Left renal cortex interstitium (tissue), 4 donors: ENCODE measurements at regions not wholly inside any gene's neighbourhood (a gene's known extent, or its start where the extent isn't known, plus 50 kb on each side); places are given as distances from the start of the nearest gene placed in this dataset.

Experiments used
- DNase-seq, 4 donors: peaks; one replicate each; pipeline ENCODE4 v3.0.0-alpha.2; 2013; ENCODE audit warnings: low read depth in 4 of 4, low spot score in 2 of 4, missing footprints in 1 of 4

DNA sequence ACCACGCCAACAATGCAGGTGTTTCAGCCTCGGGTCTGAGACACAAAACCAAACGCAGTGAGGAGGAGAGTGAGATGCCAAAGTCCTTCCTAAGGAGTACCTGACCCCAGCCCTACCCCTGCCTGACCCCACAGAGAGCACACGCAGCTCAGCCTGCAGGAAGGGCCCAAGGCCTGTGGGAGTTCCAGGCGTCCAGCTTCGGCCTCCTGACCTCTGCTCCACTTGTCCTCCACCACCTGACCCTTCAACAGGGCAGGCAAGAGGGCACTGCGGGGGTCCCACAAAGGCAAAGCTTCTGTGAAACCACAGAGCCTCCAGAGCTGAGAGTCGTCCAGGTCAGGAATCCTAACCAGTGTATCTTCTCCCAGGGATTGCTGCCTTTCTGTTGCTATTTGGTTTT is 122.0 kb upstream of the PPP2R2D start:
- no peak for DNase-seq

DNA sequence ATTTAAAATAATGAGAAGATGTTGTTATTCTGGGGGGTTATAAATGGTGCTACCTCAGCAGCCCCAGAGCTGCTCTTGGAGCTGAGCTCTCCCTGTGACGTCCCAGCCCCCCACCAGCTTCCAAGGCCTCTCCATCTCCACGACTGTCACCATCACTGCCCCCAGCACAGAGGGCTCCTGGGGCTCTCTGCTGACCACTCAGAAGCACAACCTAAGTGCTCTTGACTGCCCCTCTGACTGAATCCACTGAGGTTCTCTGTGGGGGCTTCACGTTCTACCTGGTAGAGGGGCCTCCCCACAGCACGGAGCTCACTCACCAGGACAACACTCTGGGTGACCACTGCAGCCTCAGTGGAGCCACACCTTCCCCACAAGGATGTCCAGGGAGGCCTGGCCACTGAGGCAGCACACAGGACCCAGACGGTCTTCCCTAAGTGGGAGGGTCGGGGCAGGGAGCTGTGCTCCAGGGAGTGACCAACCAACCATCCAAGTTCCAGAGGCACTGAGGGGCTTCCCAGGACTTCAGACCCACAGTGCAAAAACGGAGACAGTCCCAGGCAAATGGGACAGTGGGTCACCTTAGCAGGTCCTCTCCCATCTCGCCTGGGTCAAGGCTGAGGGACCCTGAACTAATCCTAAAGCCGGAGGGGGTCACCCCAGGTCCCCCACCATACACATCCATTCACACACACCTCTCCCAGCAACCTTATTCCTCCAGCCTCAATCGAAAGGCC is 121.0 kb upstream of the PPP2R2D start:
- DNase-seq = no peak

DNA sequence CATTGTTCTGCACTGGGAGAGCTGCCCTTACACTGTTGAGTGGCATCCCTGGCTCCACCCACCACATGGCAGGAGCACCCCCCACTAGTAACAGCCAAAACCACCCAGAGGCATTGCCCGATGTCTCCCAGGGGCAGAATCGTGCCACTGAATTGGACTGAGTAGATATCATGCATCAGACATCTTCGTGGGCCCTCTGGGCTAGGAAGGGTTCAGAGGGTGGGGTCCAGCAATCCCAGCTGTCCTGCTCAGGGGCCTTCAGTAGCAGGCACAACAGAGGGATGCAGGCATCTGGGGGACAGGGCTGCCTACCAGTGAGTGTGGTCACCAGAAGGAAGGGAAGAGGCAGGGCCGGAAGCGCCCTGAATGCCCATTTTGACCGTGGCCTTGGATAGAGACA is 119.7 kb upstream of the PPP2R2D start:
- DNase-seq = no peak

DNA sequence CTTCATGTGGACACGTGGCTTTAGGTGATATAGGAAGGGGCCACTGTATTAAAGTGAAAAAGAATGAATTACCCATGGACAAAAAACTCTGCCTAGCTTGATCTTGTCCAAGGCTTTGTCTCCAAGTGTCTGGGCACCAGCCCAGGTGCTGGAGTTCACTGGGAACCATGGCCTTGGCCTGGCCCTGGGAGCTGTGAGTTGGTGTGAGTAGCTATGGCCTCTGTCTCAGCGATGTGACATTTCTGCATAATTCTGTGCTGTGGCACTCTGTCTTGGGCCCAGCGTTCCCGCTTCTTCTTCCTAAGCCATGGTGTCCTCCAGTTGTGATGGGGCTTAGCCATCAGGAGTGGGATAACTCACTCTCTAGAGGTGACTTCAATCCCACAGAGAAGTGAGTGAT is 119.0 kb upstream of the PPP2R2D start:
- no peak for DNase-seq

DNA sequence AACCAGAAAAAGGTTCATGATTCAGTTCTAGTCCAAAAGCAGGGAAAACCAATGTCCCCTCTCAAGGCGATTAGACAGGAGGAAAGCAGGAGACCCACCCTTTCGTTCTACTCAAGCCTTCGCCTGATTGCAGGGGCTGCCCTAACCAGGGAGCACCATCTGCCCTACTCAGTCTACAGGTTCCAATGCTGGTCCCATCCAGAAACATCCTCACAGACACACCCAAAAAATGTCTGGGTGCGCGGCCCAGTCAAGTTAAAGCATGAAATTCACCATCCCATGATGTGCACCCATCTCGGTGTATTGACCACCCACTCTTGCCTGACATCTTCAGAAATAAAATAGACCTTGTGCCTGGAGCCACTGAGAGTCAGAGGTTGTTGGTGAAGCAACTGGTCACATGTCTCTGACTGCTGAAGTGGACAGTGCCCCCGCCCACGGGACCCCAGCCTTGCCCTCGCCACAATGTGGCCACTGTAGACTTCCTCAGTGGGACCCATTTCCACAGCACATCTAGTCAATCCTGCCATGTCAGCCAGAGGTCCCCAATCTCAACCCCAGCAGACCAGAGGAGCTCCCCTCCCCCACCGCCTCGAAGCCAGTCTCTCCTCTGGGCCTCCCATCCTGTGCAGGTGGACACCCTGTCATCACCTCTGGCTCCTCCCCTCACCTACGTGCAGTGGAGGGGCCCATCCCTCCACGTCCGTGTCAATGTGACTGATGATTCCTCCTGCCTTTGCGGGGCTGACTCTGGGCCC is 116.3 kb upstream of the PPP2R2D start:
- DNase-seq = no peak

DNA sequence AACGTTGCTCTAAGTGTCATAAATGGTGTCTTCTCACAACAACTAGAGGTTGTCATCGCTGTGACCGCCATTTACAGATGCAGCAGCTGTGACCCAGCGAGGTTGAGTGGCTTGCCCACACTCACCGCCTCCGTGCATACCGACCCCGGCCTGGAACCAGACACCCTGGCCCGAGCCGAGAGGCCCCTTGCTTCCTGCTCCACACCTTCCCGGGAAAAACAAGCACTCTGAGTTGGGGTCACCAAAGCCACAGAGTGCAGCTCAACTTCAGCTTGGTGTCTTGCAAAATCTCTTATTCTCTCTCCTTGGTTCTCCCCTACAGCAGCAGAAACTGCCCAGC is 115.7 kb upstream of the PPP2R2D start:
- no peak for DNase-seq

DNA sequence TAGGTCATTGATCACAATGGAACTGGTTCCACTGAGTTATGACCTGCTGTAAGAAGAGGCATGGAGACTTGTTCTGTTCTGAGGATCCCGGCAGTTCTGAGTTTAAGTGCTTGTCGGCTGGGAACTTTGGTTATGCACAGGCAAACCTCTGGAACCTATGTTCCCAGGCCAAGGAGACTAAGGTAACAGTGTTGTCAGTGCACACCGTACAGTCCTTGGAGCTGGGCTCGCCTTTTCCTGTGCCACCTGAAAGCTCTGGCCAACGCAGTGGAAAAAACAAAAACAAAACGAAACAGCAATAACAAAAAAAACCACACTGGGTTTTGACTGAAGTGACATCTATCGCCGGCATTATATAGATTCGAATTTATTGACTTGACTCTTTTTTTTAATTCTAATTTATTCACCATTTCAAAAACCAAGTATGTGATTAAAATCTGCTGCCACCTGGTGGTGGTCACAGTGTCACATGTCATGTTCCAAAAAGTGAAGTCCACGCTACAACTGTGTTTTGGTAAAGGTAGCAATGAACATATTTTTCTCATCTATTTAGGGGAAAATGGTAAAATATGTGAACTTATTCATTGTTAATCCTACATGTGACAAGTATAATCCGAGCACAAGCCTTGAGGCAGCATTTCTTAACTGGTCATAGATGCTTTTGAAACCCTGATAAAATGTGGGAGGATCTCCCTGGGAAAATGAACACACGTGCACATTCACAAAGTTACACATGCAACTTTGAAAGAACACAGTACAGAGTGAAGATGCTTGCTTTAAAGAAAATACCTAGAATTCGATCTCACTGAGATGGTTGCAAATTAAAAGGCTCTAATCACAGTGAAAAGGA is 113.8 kb upstream of the PPP2R2D start:
- DNase-seq = peak in 1 of 4 donors; percentile 66

DNA sequence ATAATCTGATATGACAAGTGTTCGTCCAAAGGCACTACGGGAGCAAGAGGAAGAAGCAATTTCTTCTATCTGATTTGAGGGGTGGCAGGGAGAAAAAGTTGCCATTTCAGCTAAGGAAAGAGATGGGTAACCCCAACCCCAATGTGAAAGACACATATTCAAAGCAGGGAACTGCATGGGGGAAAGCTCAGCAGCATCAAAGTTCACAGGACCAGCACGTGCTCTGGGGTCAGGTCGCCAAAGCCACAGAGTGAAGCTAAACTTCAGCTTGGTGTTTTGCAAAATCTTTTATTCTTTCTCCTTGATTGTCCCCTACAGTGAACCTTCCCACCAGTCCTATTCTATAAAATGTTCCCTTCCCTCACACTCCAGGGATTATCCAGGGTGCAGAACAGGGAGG is 112.8 kb upstream of the PPP2R2D start:
- no peak for DNase-seq

DNA sequence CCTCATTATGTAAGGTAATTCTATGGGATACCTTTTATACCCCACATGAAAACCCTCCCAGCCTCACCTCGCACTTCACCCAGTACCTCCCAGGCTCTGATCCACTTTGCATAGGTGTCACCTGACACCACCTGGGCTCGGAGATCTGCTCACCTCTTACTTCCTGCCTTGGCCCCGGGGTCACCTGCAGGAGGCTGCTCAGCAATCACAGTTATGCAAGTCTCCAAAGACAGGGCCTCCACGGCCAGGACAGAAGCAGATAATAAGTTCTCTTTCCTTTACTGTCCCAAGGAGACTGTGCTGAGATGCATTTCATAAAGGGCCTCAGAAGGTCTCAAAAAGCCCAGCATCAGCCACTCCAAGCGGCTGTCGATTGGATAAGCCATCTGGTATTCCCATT is 112.4 kb upstream of the PPP2R2D start:
- no peak for DNase-seq

DNA sequence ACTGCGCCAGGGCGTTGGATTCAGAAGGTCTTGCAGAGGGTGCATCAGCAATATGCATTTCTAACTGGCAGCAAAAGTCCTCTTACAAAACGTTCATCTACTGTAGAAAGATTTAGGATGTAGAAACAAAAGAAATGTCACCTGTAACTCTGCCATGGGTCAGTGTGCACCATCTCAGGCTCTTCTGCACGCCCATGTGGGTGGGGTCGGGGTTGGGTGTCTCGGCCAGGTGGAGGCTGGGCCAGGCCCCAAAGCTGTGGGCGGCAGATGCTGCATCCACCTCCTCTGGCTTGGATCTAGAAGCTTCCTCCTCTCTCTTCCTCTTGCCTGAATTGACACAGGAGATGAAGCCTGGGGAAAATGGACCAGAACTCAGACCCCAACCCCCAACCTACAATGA is 111.3 kb upstream of the PPP2R2D start:
- no peak for DNase-seq

DNA sequence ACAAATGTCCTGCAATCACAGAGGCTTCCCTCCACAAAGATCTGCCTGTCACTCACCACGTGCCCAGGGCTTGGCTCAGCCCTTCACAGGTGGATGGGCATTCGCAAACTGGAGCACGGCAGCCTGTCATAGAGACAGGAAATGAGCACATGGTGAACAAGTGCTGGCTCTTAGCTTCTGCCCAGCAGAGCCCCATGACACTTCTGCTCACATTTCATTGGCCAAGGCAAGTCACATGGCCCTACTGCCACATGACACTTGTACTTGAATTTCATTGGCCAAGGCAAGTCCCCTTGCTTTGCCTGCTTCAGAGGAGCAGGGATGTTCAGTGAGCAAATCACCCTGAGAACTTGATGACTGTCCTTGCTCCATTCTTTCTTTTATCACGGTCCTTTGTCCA is 110.8 kb upstream of the PPP2R2D start:
- no peak for DNase-seq

DNA sequence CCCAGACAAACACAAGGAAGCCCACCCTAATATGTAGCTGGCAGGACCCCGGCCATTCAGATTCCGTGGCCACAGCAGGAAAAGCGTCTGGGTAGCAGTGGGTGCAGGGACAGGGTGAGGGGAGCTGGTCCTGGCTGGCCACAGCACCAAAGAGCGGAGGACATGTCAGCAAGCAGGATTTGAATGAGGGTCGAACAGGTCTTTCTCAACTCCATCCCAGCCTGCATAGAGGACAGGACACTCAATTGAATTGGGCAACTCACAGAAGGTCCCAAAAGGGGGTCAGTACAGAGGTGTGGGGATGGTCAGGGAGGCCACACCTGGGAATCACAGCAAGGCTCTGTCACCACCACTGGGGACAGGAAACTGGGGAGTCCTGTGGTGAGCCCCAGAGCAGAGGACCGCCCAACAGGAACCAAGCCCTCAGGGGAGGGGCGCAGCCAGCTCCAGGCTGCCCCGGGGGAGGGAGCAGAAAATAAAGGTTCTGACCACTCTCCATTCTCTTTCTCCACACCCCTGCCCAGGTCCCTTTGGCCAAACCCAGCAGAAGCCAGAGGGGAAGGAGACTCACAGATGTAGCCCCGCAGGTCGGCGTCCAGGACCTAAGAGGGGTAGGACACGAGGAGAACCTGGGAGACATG is 108.7 kb upstream of the PPP2R2D start:
- no peak for DNase-seq

DNA sequence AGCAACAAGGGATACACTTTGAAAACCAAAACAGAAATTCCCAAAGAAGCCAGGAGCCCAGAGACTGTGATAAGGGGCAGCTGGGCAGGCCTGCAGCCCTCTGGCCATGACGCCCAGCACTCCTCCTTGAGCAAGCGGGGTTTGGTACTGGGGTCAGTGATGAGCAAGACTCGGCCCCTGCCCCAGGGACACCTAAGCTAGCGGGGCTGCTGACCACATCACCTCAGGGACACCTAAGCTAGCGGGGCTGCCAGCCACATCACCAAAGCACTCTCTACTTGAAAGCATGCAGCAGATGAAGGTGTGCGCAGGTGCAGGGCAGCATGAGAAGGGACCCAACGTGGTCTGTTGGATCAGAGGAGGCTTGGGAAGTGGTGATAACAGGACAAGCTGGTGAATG is 108.0 kb upstream of the PPP2R2D start:
- no peak for DNase-seq

DNA sequence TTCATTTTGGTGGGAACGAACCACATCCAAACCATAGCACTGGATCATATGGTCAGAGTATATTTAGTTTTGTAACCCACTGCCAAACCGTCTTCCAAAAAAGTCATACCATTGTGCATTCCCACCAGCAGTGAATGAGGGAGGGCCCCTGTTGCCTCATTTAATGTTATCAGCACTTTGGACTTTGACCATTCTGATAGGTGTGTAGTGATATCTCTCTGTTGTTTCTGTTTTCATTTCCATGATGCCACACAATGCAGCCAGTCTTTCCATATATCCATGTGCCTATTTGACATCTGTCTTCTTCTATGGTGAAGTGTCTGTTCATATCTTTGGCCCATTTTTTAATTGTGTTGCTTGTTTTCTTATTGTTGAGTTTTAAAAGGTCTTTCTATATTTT is 105.0 kb upstream of the PPP2R2D start:
- no peak for DNase-seq

DNA sequence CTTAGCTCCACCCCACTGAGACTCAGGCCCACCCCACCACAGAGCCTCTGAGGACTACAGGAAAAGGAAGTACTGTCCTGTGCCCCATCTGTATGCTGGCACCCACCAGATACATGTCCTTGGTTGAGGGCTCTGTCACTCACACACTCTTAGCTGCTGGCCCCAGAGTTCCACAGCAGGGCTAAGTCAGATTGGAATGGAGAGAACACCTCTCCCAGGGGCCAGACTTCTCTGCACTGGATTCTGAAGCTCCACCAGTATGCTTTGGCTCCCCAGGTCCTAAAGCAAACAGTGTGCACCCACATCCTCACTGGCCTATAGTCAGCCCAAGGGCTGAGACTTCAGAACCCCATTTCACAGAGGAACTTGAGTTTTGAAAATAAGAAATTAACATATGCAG is 103.2 kb upstream of the PPP2R2D start:
- no peak for DNase-seq

DNA sequence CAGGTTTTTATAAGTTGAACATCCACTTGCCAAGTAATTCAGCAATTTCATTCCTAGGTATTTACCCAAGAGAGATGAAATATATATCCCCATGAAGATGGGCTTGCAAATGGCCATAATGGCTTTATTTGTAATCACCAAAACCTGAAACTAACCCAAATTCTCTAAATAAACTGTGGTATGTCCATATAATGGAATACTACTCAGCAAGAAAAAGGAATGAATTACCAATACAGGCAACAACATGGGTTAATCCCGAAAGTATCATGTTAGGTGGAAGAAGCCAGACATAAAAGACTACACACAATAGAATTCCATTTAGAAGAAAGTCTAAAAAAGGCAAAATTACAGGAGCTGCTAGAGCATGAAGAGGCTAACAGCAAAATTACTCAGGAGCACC is 101.4 kb upstream of the PPP2R2D start:
- DNase-seq = no peak

DNA sequence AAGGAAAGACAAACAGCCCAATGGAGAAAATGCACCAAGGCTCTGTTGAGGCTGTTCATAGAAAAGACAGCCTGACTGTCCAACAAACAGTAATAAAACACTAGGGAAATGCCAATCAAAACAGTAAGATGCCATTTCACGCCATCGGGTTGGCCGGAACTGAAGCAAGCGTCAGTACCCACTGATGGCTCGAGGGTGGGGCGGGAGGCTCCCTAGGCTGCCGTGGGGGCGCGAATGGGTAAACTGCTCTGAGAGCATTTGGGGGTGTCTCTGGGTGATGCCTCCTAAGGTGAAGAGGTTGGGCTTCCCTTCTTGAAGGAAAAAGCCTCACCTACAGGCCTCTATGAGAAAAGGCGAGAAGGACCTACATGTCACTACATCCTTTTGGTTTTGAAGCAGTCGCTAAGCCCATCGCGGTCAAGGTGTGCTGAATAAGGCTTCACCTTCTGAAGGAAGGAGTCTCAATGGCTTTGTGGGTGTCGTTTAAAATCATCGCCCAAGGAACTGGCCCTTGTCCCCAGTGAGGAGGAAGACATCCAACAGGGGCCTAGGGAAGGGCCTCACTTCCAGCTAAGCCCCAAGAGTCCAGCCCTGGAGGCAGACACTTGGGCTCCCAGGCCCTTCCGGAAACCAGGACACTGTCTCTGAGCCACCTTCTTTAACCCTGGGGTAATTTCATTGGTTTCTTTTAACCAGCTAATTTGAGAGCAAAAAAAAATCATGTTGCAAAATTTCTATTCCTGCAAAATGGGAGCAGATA is 98.5 kb upstream of the PPP2R2D start:
- no peak for DNase-seq

DNA sequence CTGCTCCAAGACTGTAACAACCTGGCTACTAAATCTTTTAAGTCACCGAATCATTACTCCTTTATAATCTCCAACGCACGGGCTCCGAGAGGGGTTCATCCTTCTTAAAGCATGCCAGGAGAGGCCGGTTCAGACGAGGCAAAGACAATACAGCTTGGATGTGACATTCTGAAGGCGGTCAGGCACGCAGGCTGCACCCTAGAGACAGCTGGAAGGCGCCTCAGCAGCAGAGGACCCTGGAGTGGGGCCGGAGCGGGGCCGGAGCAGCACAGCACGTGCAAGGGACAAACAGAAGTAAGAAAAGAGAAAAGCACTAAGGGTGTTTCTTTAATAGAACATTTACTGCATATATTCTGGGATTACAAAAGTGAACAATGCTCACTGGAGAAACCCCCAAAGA is 97.8 kb upstream of the PPP2R2D start:
- no peak for DNase-seq

DNA sequence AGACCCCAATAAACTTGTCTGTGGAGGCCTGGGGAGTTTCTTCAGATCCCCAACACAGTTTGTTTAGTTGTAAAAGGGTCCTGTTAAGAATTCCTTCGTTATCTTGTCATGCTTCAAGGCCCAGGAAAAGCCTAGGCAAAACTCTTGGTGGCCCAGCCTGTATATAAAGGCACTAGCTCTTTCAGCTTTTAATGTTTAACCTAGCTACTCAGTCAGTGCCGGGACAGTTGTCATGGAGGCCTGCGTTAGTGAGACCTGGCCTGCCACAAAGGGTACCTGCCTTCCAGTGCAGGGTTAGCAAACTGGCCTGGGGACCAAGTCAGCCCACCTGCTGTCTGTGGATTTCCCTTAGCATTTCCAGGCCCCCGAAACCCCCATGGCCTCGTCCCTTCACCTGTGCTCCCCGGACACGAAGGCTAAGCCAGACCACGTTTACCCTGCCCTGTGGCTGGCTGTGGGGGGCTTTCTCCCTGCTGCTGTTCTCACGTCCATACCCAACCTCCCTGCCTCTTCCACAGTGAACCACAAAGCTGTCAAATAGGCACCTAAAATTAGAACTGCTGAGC is 96.9 kb upstream of the PPP2R2D start:
- no peak for DNase-seq
